H1 (cell line): ENCODE measurements at regions not wholly inside any gene's neighbourhood (a gene's known extent, or its start where the extent isn't known, plus 50 kb on each side); places are given as distances from the start of the nearest gene placed in this dataset.

ENCODE experiments used
- CTCF ChIA-PET: fragments of 300-600 bp; sonication (Branson Sonifier 250); formaldehyde crosslinking; loops from one replicate; lab custom pipeline; 2021; ENCODE audit not compliant: partially characterized antibody; lab: Charles Lee
- POLR2A ChIA-PET: fragments of 300-600 bp; sonication (Branson Sonifier 250); formaldehyde crosslinking; loops from one replicate; lab custom pipeline; 2021; ENCODE audit warnings: inconsistent platforms; ENCODE audit not compliant: partially characterized antibody; lab: Charles Lee
- DNase-seq, 2 experiments: peaks; one replicate each; pipeline versions ENCODE4 v3.0.0 to v3.0.0-alpha.2; 2010 to 2022; ENCODE audit warnings: low spot score in 2 of 2, low read depth in 1 of 2, mixed read lengths in 1 of 2
- FAIRE-seq: peaks from 2 replicates; lab custom pipeline; 2011; peaks lifted over from hg19 to GRCh38; lab: Jason Lieb, UNC
- H2AFZ ChIP-seq: 2 replicates; pipeline ENCODE4 v1.8.1; 2012; ENCODE audit warnings: low read length, inconsistent platforms
- H2AK5ac ChIP-seq: 2 replicates; pipeline ENCODE4 v1.6.1; 2013; ENCODE audit warnings: low read depth, low read length
- H2BK120ac ChIP-seq: replicated peaks from 2 replicates; pipeline ENCODE3; 2013; ENCODE audit warnings: low read depth, low read length, inconsistent platforms
- H2BK12ac ChIP-seq: 2 replicates; pipeline ENCODE4 v1.6.1; 2013; ENCODE audit warnings: low read depth, low read length
- H2BK15ac ChIP-seq: 2 replicates; pipeline ENCODE4 v1.6.1; 2013; ENCODE audit warnings: low read length
- H2BK20ac ChIP-seq: 2 replicates; pipeline ENCODE4 v1.6.1; 2013; ENCODE audit warnings: low read length
- H2BK5ac ChIP-seq: 2 replicates; pipeline ENCODE4 v1.6.1; 2013; ENCODE audit warnings: low read depth, low read length
- H3K14ac ChIP-seq: 2 replicates; pipeline ENCODE4 v1.6.1; 2013; ENCODE audit warnings: inconsistent platforms; ENCODE audit not compliant: insufficient read length
- H3K18ac ChIP-seq: 2 replicates; pipeline ENCODE4 v1.6.1; 2013; ENCODE audit warnings: low read length; ENCODE audit errors: extremely low read depth
- H3K23ac ChIP-seq: 2 replicates; pipeline ENCODE4 v1.6.1; 2013; ENCODE audit warnings: inconsistent platforms; ENCODE audit not compliant: insufficient read length
- H3K23me2 ChIP-seq: 2 replicates; pipeline ENCODE4 v1.6.1; 2013; ENCODE audit warnings: low read depth, low read length
- H3K27ac ChIP-seq: 2 replicates; pipeline ENCODE4 v1.6.1; 2011; ENCODE audit warnings: low read depth, low read length, inconsistent platforms
- H3K27me3 ChIP-seq, 4 experiments: replicated peaks in 1 of 4; 1 replicate in 1 of 4; 2 replicates in 3 of 4; pipeline versions ENCODE4 v1.6.1 to v1.8.1; 2011 to 2013; ENCODE audit warnings: low read length in 3 of 4, mild to moderate bottlenecking in 3 of 4, inconsistent platforms in 2 of 4, mixed read lengths in 2 of 4, moderate library complexity in 1 of 4; ENCODE audit not compliant: control insufficient read depth in 3 of 4, insufficient read depth in 3 of 4; ENCODE audit errors: extremely low read depth in 1 of 4
- H3K36me3 ChIP-seq, 4 experiments: 2 replicates each; pipeline versions ENCODE4 v1.6.1 to v1.8.1; 2011 to 2013; ENCODE audit warnings: mild to moderate bottlenecking in 4 of 4, low read length in 3 of 4, moderate library complexity in 2 of 4, control low read depth in 1 of 4, inconsistent platforms in 1 of 4; ENCODE audit not compliant: insufficient read depth in 4 of 4, control insufficient read depth in 2 of 4
- H3K4ac ChIP-seq: replicated peaks from 2 replicates; pipeline ENCODE3; 2013; ENCODE audit warnings: low read length, low read depth, mixed read lengths, inconsistent platforms; ENCODE audit not compliant: insufficient read length
- H3K4me1 ChIP-seq, 4 experiments: replicated peaks in 1 of 4; 1 replicate in 1 of 4; 2 replicates in 3 of 4; pipeline versions ENCODE4 v1.6.1 to v1.8.1; 2011 to 2013; ENCODE audit warnings: low read length in 3 of 4, inconsistent platforms in 2 of 4, mixed read lengths in 1 of 4; ENCODE audit not compliant: insufficient read depth in 4 of 4, control insufficient read depth in 3 of 4
- H3K4me2 ChIP-seq, 2 experiments: 2 replicates each; pipeline versions ENCODE4 v1.6.1 to v1.8.1; 2011 to 2013; ENCODE audit warnings: low read depth in 2 of 2, low read length in 2 of 2, control low read depth in 1 of 2, inconsistent platforms in 1 of 2, mild to moderate bottlenecking in 1 of 2; ENCODE audit not compliant: insufficient read depth in 1 of 2
- H3K4me3 ChIP-seq, 4 experiments: fragments of 200-600, 300-600 bp in 1 of 4; sonication (generic), shearing (Covaris generic), sonication (Bioruptor Twin) in 1 of 4; 2 replicates each; pipeline versions ENCODE4 v1.5.1 to v1.8.1; 2011 to 2016; ENCODE audit warnings: low read length in 4 of 4, low read depth in 3 of 4, control low read depth in 2 of 4, inconsistent platforms in 2 of 4, mild to moderate bottlenecking in 2 of 4, mixed read lengths in 1 of 4, moderate library complexity in 1 of 4; ENCODE audit not compliant: insufficient read depth in 2 of 4; ENCODE audit errors: extremely low read depth in 1 of 4
- H3K56ac ChIP-seq: replicated peaks from 2 replicates; pipeline ENCODE3; 2013; ENCODE audit warnings: low read depth, mild to moderate bottlenecking, mixed read lengths, low read length, inconsistent platforms; ENCODE audit not compliant: insufficient read length
- H3K79me1 ChIP-seq: 2 replicates; pipeline ENCODE4 v1.6.1; 2013; ENCODE audit warnings: low read depth, low read length, control low read depth
- H3K79me2 ChIP-seq, 2 experiments: 2 replicates each; pipeline versions ENCODE4 v1.6.1 to v1.8.1; 2012 to 2013; ENCODE audit warnings: low read length in 2 of 2, mild to moderate bottlenecking in 2 of 2, inconsistent platforms in 1 of 2; ENCODE audit not compliant: insufficient read depth in 2 of 2, control insufficient read depth in 1 of 2
- H3K9ac ChIP-seq, 4 experiments: replicated peaks in 1 of 4; 1 replicate in 1 of 4; 2 replicates in 3 of 4; pipeline versions ENCODE4 v1.6.1 to v1.8.1; 2011 to 2013; ENCODE audit warnings: low read depth in 3 of 4, low read length in 3 of 4, control low read depth in 2 of 4, mild to moderate bottlenecking in 2 of 4, moderate library complexity in 2 of 4, inconsistent platforms in 1 of 4; ENCODE audit errors: extremely low read depth in 1 of 4
- H3K9me3 ChIP-seq, 2 experiments: 2 replicates each; pipeline versions ENCODE4 v1.6.1 to v1.8.1; 2012 to 2013; ENCODE audit warnings: mild to moderate bottlenecking in 2 of 2, moderate library complexity in 2 of 2, control low read depth in 1 of 2, inconsistent platforms in 1 of 2, low read depth in 1 of 2, low read length in 1 of 2, mixed read lengths in 1 of 2; ENCODE audit not compliant: insufficient read depth in 2 of 2
- H4K20me1 ChIP-seq, 2 experiments: replicated peaks in 1 of 2; 2 replicates each; pipeline versions ENCODE3 to v1.8.1; 2011 to 2013; ENCODE audit warnings: inconsistent platforms in 2 of 2, low read length in 2 of 2, mild to moderate bottlenecking in 1 of 2; ENCODE audit not compliant: insufficient read depth in 2 of 2, control insufficient read depth in 1 of 2
- H4K5ac ChIP-seq: 2 replicates; pipeline ENCODE4 v1.6.1; 2013; ENCODE audit warnings: low read length, low read depth, mixed read lengths, inconsistent platforms; ENCODE audit not compliant: insufficient read length
- H4K8ac ChIP-seq: 2 replicates; pipeline ENCODE4 v1.8.0; 2013; ENCODE audit warnings: mild to moderate bottlenecking, moderate library complexity, low read length, inconsistent platforms; ENCODE audit not compliant: insufficient read depth; ENCODE audit errors: extremely low read depth
- H4K91ac ChIP-seq: replicated peaks from 2 replicates; pipeline ENCODE3; 2013; ENCODE audit warnings: low read length, mixed read lengths, inconsistent platforms; ENCODE audit not compliant: insufficient read length
- MAFK ChIP-seq: IDR thresholded peaks from 2 replicates; pipeline ENCODE4 v1.6.1; 2012; ENCODE audit warnings: low read depth, mild to moderate bottlenecking, improper control_type of control experiment, low read length
- RBBP5 ChIP-seq: IDR thresholded peaks from 2 replicates; pipeline ENCODE4 v1.7.1; 2012; ENCODE audit warnings: low read depth, mild to moderate bottlenecking, inconsistent platforms, low read length, moderate library complexity, borderline replicate concordance
- WGBS, 2 experiments: shearing (Covaris generic) in 1 of 2; methylation state at CpG; one replicate each; pipeline versions ENCODE4 v1.1.6 to v1.1.7; 2013 to 2015; ENCODE audit warnings: low lambda C conversion rate in 2 of 2, mixed read lengths in 2 of 2, inconsistent platforms in 1 of 2, low coverage in 1 of 2, missing lambda C conversion rate in 1 of 2; ENCODE audit not compliant: insufficient replicate concordance in 2 of 2, insufficient coverage in 1 of 2, insufficient read length in 1 of 2; ENCODE audit errors: extremely low coverage in 1 of 2, missing lambda C conversion rate in 1 of 2; 5-methylcytosine and 5-hydroxymethylcytosine counted together

- DNase-seq, result no peak
- Histone ChIP-seq H2AFZ (no peak overlapping the region), H3K36me3 (no peaks in the 10 kb centered on the region), H2BK5ac (no peak overlapping the region), H3K9me3 (no peaks in the 10 kb centered on the region), H3K4me1 (peaks cover 0 to 2% (median 1%) of the 10 kb centered on the region in 4 experiments; a peak in 1 of 7 replicates), H4K5ac (no peak overlapping the region), H4K91ac (no peak overlapping the region), H3K27ac (no peak overlapping the region), H3K14ac (no peak overlapping the region), H3K4me2 (no peak overlapping the region), H3K4ac (no peak overlapping the region), H3K27me3 (no peaks in the 10 kb centered on the region), H2BK15ac (no peak overlapping the region), H3K79me1 (no peaks in the 10 kb centered on the region), H4K8ac (no peak overlapping the region), H3K18ac (no peak overlapping the region), H3K9ac (no peak overlapping the region), H2BK20ac (no peak overlapping the region), H3K23me2 (no peaks in the 10 kb centered on the region), H3K79me2 (no peaks in the 10 kb centered on the region), H2BK120ac (no peak overlapping the region), H3K56ac (no peak overlapping the region), H2BK12ac (no peak overlapping the region), H2AK5ac (no peak overlapping the region), H3K4me3 (no peak overlapping the region), H4K20me1 (no peaks in the 10 kb centered on the region), H3K23ac (no peak overlapping the region)
- no peak for FAIRE-seq
- ChIA-PET CTCF (interaction anchor here (0.7 to 1.1 kb wide), 2 partner anchors 11 to 22 kb away, joined by 3 read pairs; no protein-coding TSS in a partner anchor), POLR2A (no interaction called here)
- TF ChIP-seq MAFK, result no peak
- TF ChIP-seq RBBP5, result no peak
- 83% methylated on average over 5 of the region's 5 CpGs; no CpG with 5 or more reads in 1 of the 2 experiments for WGBS, 2 experiments
Measured at GRCh38 chr4:66640233-66640990, 904.9 kb downstream of the CENPC start.
